Omental fat pad (tissue), 3 donors: ENCODE measurements at regions not wholly inside any gene's neighbourhood (a gene's known extent, or its start where the extent isn't known, plus 50 kb on each side); places are given as distances from the start of the nearest gene placed in this dataset.

ENCODE experiments used
- ATAC-seq: fragments of 150-250 bp; one replicate; pipeline ENCODE4 v1.9.1; 2016; ENCODE audit warnings: mild to moderate bottlenecking, moderate library complexity; ENCODE audit not compliant: low FRiP score
- DNase-seq: peaks from one replicate; pipeline ENCODE4 v3.0.0-alpha.2; 2019; ENCODE audit warnings: low spot score
- CTCF ChIP-seq, 3 donors: fragments of 450-650 bp; IDR thresholded peaks; one replicate each; pipeline ENCODE4 v1.5.1; 2016 to 2017; ENCODE audit warnings: antibody characterized with exemption in 3 of 3, mild to moderate bottlenecking in 3 of 3, moderate library complexity in 2 of 3

GRCh38 chr4:36446275-36446674 is 164.9 kb downstream of the DTHD1 start:
- no peak for TF ChIP-seq CTCF (IDR thresholded peaks at IDR 0.05)
- ATAC-seq, result no peak
- DNase-seq, result no peak

- DNase-seq (no peak), ATAC-seq (peak; percentile 51)
- no peak for TF ChIP-seq CTCF (IDR thresholded peaks at IDR 0.05)
These were observed 179.9 kb downstream of the DTHD1 start for GRCh38 chr4:36461344-36461743.

- ATAC-seq, result no peak
- TF ChIP-seq CTCF (IDR thresholded peaks at IDR 0.05), result no peak
- DNase-seq, result no peak
These were observed 186.3 kb downstream of the DTHD1 start for GRCh38 chr4:36467670-36468069.

- DNase-seq (no peak), ATAC-seq (no peak)
- no peak for TF ChIP-seq CTCF (IDR thresholded peaks at IDR 0.05)
These were observed 190.5 kb downstream of the DTHD1 start for GRCh38 chr4:36471903-36472302.

GRCh38 chr4:36476135-36476534 is 194.7 kb downstream of the DTHD1 start:
- no peak for DNase-seq
- ATAC-seq, result peak; percentile 66

GRCh38 chr4:36477861-36478260 is 196.4 kb downstream of the DTHD1 start:
- DNase-seq, result no peak
- ATAC-seq, result peak; percentile 28
- no peak for TF ChIP-seq CTCF (IDR thresholded peaks at IDR 0.05)

More at GRCh38 chr4:36476135-36476534, 194.7 kb downstream of the DTHD1 start:
- no peak for TF ChIP-seq CTCF (IDR thresholded peaks at IDR 0.05)

- DNase-seq (no peak), ATAC-seq (no peak)
- no peak for TF ChIP-seq CTCF (IDR thresholded peaks at IDR 0.05)
These were observed 204.5 kb downstream of the DTHD1 start for GRCh38 chr4:36485885-36486284.
